ENCODE measurements at regions not wholly inside any gene's neighbourhood (a gene's known extent, or its start where the extent isn't known, plus 50 kb on each side); places are given as distances from the start of the nearest gene placed in this dataset.

DNA sequence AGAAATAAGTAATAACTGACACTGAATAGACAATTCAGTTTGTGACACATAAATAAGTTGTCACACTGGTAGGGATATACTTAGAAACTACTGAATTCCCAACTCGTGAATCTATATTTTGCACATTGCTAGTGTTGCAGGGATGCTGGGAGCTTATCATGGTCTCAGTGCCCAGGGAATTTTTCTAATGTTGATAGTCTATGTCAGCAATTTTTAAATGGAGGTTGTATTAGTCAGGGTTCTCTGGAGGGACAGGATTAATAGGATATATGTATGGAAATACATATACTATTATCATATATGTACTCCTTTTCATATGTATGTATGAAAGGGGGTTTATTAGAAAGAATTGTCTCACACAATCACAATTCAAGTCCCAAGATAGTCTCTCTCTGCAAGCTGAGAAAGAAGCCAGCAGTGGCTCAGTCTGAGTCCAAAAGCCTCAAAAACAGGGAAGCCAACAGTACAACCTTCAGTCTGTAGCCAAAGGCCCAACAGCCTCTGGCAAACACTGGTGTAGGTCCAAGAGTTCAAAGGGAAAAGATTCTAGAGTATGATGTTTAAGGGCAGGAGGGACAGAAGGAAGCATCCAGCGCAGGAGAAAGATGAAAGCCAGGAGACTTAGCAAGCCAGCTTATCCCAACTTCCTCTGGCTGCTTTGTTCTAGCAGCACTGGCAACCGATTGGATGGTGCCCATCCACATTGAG lies 980.9 kb upstream of the GJE1 start:
- H3K4me3 ChIP-seq (ENCODE audit: low read length in 2 of 2) = no peak overlapping the region
- H3K4me1 ChIP-seq (ENCODE audit: control insufficient read depth in 1 of 2, insufficient read depth in 2 of 2, low read length in 2 of 2) = no peaks in the 10 kb centered on the region
- H3K27me3 ChIP-seq (ENCODE audit: control insufficient read depth in 1 of 2, insufficient read depth in 2 of 2, low read length in 1 of 2) = no peaks in the 10 kb centered on the region
- intact Hi-C loops (cut with DNase I) = no loop called here
- no peak overlapping the region for H3K27ac ChIP-seq (ENCODE audit: low read depth in 1 of 2, low read length in 2 of 2)
- no peak for DNase-seq
- ATAC-seq (ENCODE audit: low FRiP score) = no peak
- no peaks in the 10 kb centered on the region for H3K9me3 ChIP-seq (ENCODE audit: control insufficient read depth, low read length)
- peaks cover 0 to 2% of the 10 kb centered on the region in 2 donors for H3K36me3 ChIP-seq (ENCODE audit: control insufficient read depth in 1 of 2, insufficient read depth in 2 of 2, low read length in 1 of 2)
- WGBS, 2 donors = 69 to 72% methylated on average over 3 of the region's 3 CpGs

GRCh38 chr6:141141870-141142269 lies 990.9 kb upstream of the GJE1 start:
- H3K4me1 ChIP-seq (ENCODE audit: control insufficient read depth in 1 of 2, insufficient read depth in 2 of 2, low read length in 2 of 2) = no peaks in the 10 kb centered on the region
- DNase-seq = no peak
- ATAC-seq (ENCODE audit: low FRiP score) = no peak
- 19 to 24% methylated on average over 2 of the region's 2 CpGs for WGBS, 2 donors
- no peak overlapping the region for H3K27ac ChIP-seq (ENCODE audit: low read depth in 1 of 2, low read length in 2 of 2)
- H3K4me3 ChIP-seq (ENCODE audit: low read length in 2 of 2) = no peak overlapping the region
- H3K36me3 ChIP-seq (ENCODE audit: control insufficient read depth in 1 of 2, insufficient read depth in 2 of 2, low read length in 1 of 2) = no peaks in the 10 kb centered on the region
- intact Hi-C loops (cut with DNase I) = no loop called here
- H3K9me3 ChIP-seq (ENCODE audit: control insufficient read depth, low read length) = no peaks in the 10 kb centered on the region
- H3K27me3 ChIP-seq (ENCODE audit: control insufficient read depth in 1 of 2, insufficient read depth in 2 of 2, low read length in 1 of 2) = no peaks in the 10 kb centered on the region

GRCh38 chr6:141140905-141141304 lies 991.8 kb upstream of the GJE1 start:
- no peaks in the 10 kb centered on the region for H3K4me1 ChIP-seq (ENCODE audit: control insufficient read depth in 1 of 2, insufficient read depth in 2 of 2, low read length in 2 of 2)
- H3K36me3 ChIP-seq (ENCODE audit: control insufficient read depth in 1 of 2, insufficient read depth in 2 of 2, low read length in 1 of 2) = no peaks in the 10 kb centered on the region
- intact Hi-C loops (cut with DNase I) = no loop called here
- DNase-seq (no peak), ATAC-seq (ENCODE audit: low FRiP score) (no peak)
- no peak overlapping the region for H3K27ac ChIP-seq (ENCODE audit: low read depth in 1 of 2, low read length in 2 of 2)
- H3K4me3 ChIP-seq (ENCODE audit: low read length in 2 of 2) = no peak overlapping the region
- H3K27me3 ChIP-seq (ENCODE audit: control insufficient read depth in 1 of 2, insufficient read depth in 2 of 2, low read length in 1 of 2) = no peaks in the 10 kb centered on the region
- no peaks in the 10 kb centered on the region for H3K9me3 ChIP-seq (ENCODE audit: control insufficient read depth, low read length)

GRCh38 chr6:141139461-141139860 lies 993.3 kb upstream of the GJE1 start:
- no peak for DNase-seq
- no peaks in the 10 kb centered on the region for H3K4me1 ChIP-seq (ENCODE audit: control insufficient read depth in 1 of 2, insufficient read depth in 2 of 2, low read length in 2 of 2)
- H3K9me3 ChIP-seq (ENCODE audit: control insufficient read depth, low read length) = no peaks in the 10 kb centered on the region
- no peaks in the 10 kb centered on the region for H3K27me3 ChIP-seq (ENCODE audit: control insufficient read depth in 1 of 2, insufficient read depth in 2 of 2, low read length in 1 of 2)
- no peak overlapping the region for H3K4me3 ChIP-seq (ENCODE audit: low read length in 2 of 2)
- no peak overlapping the region for H3K27ac ChIP-seq (ENCODE audit: low read depth in 1 of 2, low read length in 2 of 2)
- intact Hi-C loops (cut with DNase I) = loop anchor here in 1 of 2 donors (10.0 kb wide), 1 partner anchor 155 kb away; no protein-coding TSS in a partner anchor
- no peaks in the 10 kb centered on the region for H3K36me3 ChIP-seq (ENCODE audit: control insufficient read depth in 1 of 2, insufficient read depth in 2 of 2, low read length in 1 of 2)
- WGBS, 2 donors = 93 to 97% methylated on average over 10 of the region's 10 CpGs
- ATAC-seq (ENCODE audit: low FRiP score) = no peak

- 6 to 10% methylated on average over 1 of the region's 1 CpG for WGBS, 2 donors
- H3K27me3 ChIP-seq (ENCODE audit: control insufficient read depth in 1 of 2, insufficient read depth in 2 of 2, low read length in 1 of 2) = no peaks in the 10 kb centered on the region
- H3K36me3 ChIP-seq (ENCODE audit: control insufficient read depth in 1 of 2, insufficient read depth in 2 of 2, low read length in 1 of 2) = no peaks in the 10 kb centered on the region
- peak; percentile 48 for ATAC-seq (ENCODE audit: low FRiP score)
- H3K27ac ChIP-seq (ENCODE audit: low read depth in 1 of 2, low read length in 2 of 2) = no peak overlapping the region
- no peaks in the 10 kb centered on the region for H3K9me3 ChIP-seq (ENCODE audit: control insufficient read depth, low read length)
- DNase-seq = no peak
- H3K4me3 ChIP-seq (ENCODE audit: low read length in 2 of 2) = no peak overlapping the region
- intact Hi-C loops (cut with DNase I) = loop anchor here in 1 of 2 donors (10.0 kb wide), 1 partner anchor 150 kb away; no protein-coding TSS in a partner anchor
- peaks cover 3 to 5% of the 10 kb centered on the region in 2 donors for H3K4me1 ChIP-seq (ENCODE audit: control insufficient read depth in 1 of 2, insufficient read depth in 2 of 2, low read length in 2 of 2)
Observed at GRCh38 chr6:141134723-141135122, 998.0 kb upstream of the GJE1 start.

- H3K9me3 ChIP-seq (ENCODE audit: control insufficient read depth, low read length) = no peaks in the 10 kb centered on the region
- DNase-seq = peak; percentile 40 to 76
- no peaks in the 10 kb centered on the region for H3K36me3 ChIP-seq (ENCODE audit: control insufficient read depth in 1 of 2, insufficient read depth in 2 of 2, low read length in 1 of 2)
- H3K27me3 ChIP-seq (ENCODE audit: control insufficient read depth in 1 of 2, insufficient read depth in 2 of 2, low read length in 1 of 2) = no peaks in the 10 kb centered on the region
- intact Hi-C loops (cut with DNase I) = loop anchor here in 1 of 2 donors (10.0 kb wide), 1 partner anchor 149 kb away; no protein-coding TSS in a partner anchor
- WGBS, 2 donors = 23 to 35% methylated on average over 3 of the region's 3 CpGs
- no peak for ATAC-seq (ENCODE audit: low FRiP score)
- H3K27ac ChIP-seq (ENCODE audit: low read depth in 1 of 2, low read length in 2 of 2) = peak overlapping the region; percentile 50 to 51
- peaks cover 3 to 5% of the 10 kb centered on the region in 2 donors for H3K4me1 ChIP-seq (ENCODE audit: control insufficient read depth in 1 of 2, insufficient read depth in 2 of 2, low read length in 2 of 2)
- no peak overlapping the region for H3K4me3 ChIP-seq (ENCODE audit: low read length in 2 of 2)
Observed at GRCh38 chr6:141133836-141134235, 998.9 kb upstream of the GJE1 start.

DNA sequence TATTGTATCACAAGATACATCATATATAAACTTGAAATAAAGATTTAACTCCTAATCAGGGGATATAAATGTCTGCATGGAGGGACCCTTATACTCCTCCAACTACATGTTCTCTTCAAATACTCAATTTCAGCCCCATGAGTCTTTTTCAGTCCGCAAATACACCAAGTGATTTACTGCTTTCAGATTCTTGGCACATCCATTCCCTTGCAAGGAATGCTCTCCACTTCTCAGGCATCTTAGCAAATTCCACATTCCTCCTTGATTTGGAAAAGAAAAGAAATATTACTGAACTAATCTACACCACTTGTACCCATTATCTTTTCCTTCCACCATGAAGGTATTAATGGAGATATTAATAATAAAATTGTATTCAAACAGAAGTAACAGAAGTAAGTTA lies 999.4 kb upstream of the GJE1 start:
- no peaks in the 10 kb centered on the region for H3K9me3 ChIP-seq (ENCODE audit: control insufficient read depth, low read length)
- DNase-seq (no peak), ATAC-seq (ENCODE audit: low FRiP score) (no peak)
- H3K27me3 ChIP-seq (ENCODE audit: control insufficient read depth in 1 of 2, insufficient read depth in 2 of 2, low read length in 1 of 2) = no peaks in the 10 kb centered on the region
- no peaks in the 10 kb centered on the region for H3K36me3 ChIP-seq (ENCODE audit: control insufficient read depth in 1 of 2, insufficient read depth in 2 of 2, low read length in 1 of 2)
- H3K4me1 ChIP-seq (ENCODE audit: control insufficient read depth in 1 of 2, insufficient read depth in 2 of 2, low read length in 2 of 2) = peaks cover 3 to 5% of the 10 kb centered on the region in 2 donors
- H3K27ac ChIP-seq (ENCODE audit: low read depth in 1 of 2, low read length in 2 of 2) = no peak overlapping the region
- intact Hi-C loops (cut with DNase I) = loop anchor here in 1 of 2 donors (10.0 kb wide), 1 partner anchor 149 kb away; no protein-coding TSS in a partner anchor
- H3K4me3 ChIP-seq (ENCODE audit: low read length in 2 of 2) = no peak overlapping the region
- 6 to 11% methylated on average over 1 of the region's 1 CpG for WGBS, 2 donors

GRCh38 chr6:141131616-141132015 lies 1001.1 kb upstream of the GJE1 start:
- ATAC-seq (ENCODE audit: low FRiP score) (no peak), DNase-seq (no peak)
- Histone ChIP-seq H3K27me3 (ENCODE audit: control insufficient read depth in 1 of 2, insufficient read depth in 2 of 2, low read length in 1 of 2) (no peaks in the 10 kb centered on the region), H3K4me3 (ENCODE audit: low read length in 2 of 2) (no peak overlapping the region), H3K4me1 (ENCODE audit: control insufficient read depth in 1 of 2, insufficient read depth in 2 of 2, low read length in 2 of 2) (peaks cover 3 to 5% of the 10 kb centered on the region in 2 donors), H3K9me3 (ENCODE audit: control insufficient read depth, low read length) (no peaks in the 10 kb centered on the region), H3K27ac (ENCODE audit: low read depth in 1 of 2, low read length in 2 of 2) (no peak overlapping the region), H3K36me3 (ENCODE audit: control insufficient read depth in 1 of 2, insufficient read depth in 2 of 2, low read length in 1 of 2) (no peaks in the 10 kb centered on the region)
- 20 to 29% methylated on average over 3 of the region's 3 CpGs for WGBS, 2 donors
- intact Hi-C loops (cut with DNase I) = loop anchor here in 1 of 2 donors (10.0 kb wide), 1 partner anchor 147 kb away; no protein-coding TSS in a partner anchor

GRCh38 chr6:141123497-141123896 lies 1009.2 kb upstream of the GJE1 start:
- no peaks in the 10 kb centered on the region for H3K4me1 ChIP-seq (ENCODE audit: control insufficient read depth in 1 of 2, insufficient read depth in 2 of 2, low read length in 2 of 2)
- no peaks in the 10 kb centered on the region for H3K36me3 ChIP-seq (ENCODE audit: control insufficient read depth in 1 of 2, insufficient read depth in 2 of 2, low read length in 1 of 2)
- no peaks in the 10 kb centered on the region for H3K9me3 ChIP-seq (ENCODE audit: control insufficient read depth, low read length)
- intact Hi-C loops (cut with DNase I) = no loop called here
- no peak overlapping the region for H3K4me3 ChIP-seq (ENCODE audit: low read length in 2 of 2)
- no peak for ATAC-seq (ENCODE audit: low FRiP score)
- H3K27me3 ChIP-seq (ENCODE audit: control insufficient read depth in 1 of 2, insufficient read depth in 2 of 2, low read length in 1 of 2) = no peaks in the 10 kb centered on the region
- H3K27ac ChIP-seq (ENCODE audit: low read depth in 1 of 2, low read length in 2 of 2) = no peak overlapping the region
- no peak for DNase-seq
